Bronchial epithelial cell (primary cell): ENCODE measurements at regions not wholly inside any gene's neighbourhood (a gene's known extent, or its start where the extent isn't known, plus 50 kb on each side); places are given as distances from the start of the nearest gene placed in this dataset.

Experiments used
- DNase-seq: peaks from one replicate; pipeline ENCODE4 v3.0.0-alpha.2; 2010; ENCODE audit warnings: low read depth
- FAIRE-seq: peaks from 2 replicates; lab custom pipeline; 2011; peaks lifted over from hg19 to GRCh38; lab: Jason Lieb, UNC
- H3K27me3 ChIP-seq: 2 replicates; pipeline ENCODE4 v1.5.1; 2011; ENCODE audit warnings: low read length; ENCODE audit not compliant: control insufficient read depth, insufficient read depth
- H3K36me3 ChIP-seq: 2 replicates; pipeline ENCODE4 v1.5.1; 2011; ENCODE audit warnings: low read length; ENCODE audit not compliant: control insufficient read depth, insufficient read depth
- H3K4me3 ChIP-seq: 2 replicates; pipeline ENCODE4 v1.5.1; 2011; ENCODE audit warnings: mild to moderate bottlenecking, low read depth, low read length, control low read depth
- TF ChIP-seq, protein P1 (sequence below): IDR thresholded peaks from 2 replicates; pipeline ENCODE4 v1.5.1; 2011; ENCODE audit warnings: mild to moderate bottlenecking, moderate library complexity, low read length, control low read depth, inconsistent platforms; ENCODE audit not compliant: insufficient read depth, severe bottlenecking

DNA sequence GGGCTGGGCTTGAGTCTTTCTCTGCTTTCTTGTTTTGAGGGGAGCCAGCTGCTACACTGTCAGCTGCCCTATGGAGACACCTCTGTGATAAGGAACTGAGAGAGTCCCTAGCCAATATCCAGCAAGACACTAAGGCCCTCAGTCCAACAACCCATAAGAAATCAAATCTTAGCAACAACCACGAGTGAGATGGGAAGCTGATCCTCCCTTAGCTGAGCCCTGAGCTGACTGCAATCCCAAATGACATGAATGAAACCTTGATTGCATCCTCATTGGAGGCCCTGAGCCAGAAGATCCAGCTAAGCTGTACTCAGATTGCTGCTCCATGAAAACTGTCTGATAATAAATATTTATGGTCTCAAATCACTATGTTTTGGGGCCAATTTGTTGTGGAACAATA, 302.1 kb upstream of the MME start:
- H3K4me3 ChIP-seq = no peak overlapping the region
- H3K27me3 ChIP-seq = no peaks in the 10 kb centered on the region
- FAIRE-seq (no peak), DNase-seq (no peak)
- no peaks in the 10 kb centered on the region for H3K36me3 ChIP-seq
- TF ChIP-seq, protein P1, sequence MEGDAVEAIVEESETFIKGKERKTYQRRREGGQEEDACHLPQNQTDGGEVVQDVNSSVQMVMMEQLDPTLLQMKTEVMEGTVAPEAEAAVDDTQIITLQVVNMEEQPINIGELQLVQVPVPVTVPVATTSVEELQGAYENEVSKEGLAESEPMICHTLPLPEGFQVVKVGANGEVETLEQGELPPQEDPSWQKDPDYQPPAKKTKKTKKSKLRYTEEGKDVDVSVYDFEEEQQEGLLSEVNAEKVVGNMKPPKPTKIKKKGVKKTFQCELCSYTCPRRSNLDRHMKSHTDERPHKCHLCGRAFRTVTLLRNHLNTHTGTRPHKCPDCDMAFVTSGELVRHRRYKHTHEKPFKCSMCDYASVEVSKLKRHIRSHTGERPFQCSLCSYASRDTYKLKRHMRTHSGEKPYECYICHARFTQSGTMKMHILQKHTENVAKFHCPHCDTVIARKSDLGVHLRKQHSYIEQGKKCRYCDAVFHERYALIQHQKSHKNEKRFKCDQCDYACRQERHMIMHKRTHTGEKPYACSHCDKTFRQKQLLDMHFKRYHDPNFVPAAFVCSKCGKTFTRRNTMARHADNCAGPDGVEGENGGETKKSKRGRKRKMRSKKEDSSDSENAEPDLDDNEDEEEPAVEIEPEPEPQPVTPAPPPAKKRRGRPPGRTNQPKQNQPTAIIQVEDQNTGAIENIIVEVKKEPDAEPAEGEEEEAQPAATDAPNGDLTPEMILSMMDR = no peak

GRCh38 chr3:154776549-154777225, 303.4 kb upstream of the MME start:
- Histone ChIP-seq H3K36me3 (no peaks in the 10 kb centered on the region), H3K4me3 (no peak overlapping the region), H3K27me3 (no peaks in the 10 kb centered on the region)
- TF ChIP-seq, protein P1 = no peak
- no peak for DNase-seq
- no peak for FAIRE-seq

GRCh38 chr3:154775821-154776548, 304.1 kb upstream of the MME start:
- Histone ChIP-seq H3K27me3 (no peaks in the 10 kb centered on the region), H3K4me3 (no peak overlapping the region), H3K36me3 (no peaks in the 10 kb centered on the region)
- DNase-seq (no peak), FAIRE-seq (no peak)
- TF ChIP-seq, protein P1 = no peak

DNA sequence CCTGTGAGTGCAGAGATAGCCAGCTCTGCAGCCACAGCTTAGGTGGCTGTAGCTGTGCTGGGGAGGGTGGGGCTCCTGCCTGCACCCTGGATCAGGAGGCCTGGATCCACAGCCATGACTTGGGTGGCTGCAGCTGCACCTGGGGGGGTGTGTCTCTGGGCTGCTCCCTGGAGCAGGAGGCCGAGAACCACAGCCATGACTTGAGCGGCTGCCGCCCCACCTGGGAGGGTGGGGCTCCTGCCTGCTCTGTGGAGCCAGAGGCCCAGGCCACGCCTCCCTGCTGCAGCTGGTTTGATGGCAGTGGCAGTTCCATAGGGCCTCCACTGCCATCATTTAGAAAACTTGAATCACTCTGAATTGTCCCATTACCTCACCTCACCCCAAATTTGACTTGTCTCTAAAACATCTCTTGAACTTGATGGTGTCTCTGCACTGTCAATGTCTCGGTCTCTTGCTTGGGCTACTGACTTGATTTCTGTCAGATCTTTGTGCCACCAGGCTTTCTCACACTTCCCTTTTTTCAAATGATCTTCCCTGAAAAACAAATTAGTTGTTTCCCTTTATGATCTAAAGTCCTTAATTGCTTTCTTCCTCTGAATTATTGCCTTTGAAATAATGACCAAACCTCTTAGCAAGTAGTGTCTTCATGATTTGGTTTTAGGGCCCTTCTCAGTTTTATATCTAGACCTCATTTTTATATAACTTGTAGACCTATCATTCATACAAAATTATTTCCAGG, 313.2 kb upstream of the MME start:
- Histone ChIP-seq H3K36me3 (no peaks in the 10 kb centered on the region), H3K4me3 (no peak overlapping the region), H3K27me3 (no peaks in the 10 kb centered on the region)
- DNase-seq (no peak), FAIRE-seq (no peak)
- TF ChIP-seq, protein P1 = no peak

DNA sequence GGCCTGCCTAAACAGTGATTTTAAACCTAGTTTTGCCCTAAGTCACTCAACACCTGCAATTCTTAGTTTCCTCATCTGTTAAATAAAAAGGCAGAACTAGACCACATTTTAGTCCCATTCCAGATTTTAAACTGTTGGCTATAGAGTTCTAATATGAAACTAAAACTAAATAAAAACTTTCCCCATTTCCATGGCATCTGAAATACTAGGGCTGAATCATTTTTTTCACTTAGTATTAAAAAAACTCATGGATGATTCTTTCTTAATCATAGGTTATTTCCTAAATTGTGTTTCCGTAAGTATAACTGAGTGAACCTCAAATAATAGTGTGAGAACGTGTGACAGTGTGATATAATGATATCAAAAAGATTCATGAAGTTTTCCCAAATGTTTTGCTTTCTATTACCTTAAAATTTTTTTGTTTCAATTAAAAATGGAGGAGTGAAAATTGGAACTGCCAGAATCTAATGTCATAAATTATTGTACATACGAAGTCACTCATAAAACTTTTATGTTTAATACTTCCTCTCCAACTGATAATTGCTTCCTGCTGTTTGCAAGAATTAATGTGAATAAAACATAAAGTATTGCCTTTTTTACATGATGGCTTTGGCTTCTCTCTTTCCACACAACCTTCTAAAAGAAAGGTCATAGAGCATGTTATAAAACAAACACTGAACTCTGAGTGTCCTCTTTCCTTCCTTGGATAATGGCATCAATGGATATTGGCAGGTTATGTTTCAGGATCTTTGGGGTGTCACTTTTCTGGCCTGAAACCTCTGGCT, 315.1 kb upstream of the MME start:
- H3K27me3 ChIP-seq = no peaks in the 10 kb centered on the region
- TF ChIP-seq, protein P1 = no peak
- H3K36me3 ChIP-seq = no peaks in the 10 kb centered on the region
- no peak for DNase-seq
- FAIRE-seq = no peak
- H3K4me3 ChIP-seq = no peak overlapping the region
